ENCODE measurements at regions not wholly inside any gene's neighbourhood (a gene's known extent, or its start where the extent isn't known, plus 50 kb on each side); places are given as distances from the start of the nearest gene placed in this dataset.

DNA sequence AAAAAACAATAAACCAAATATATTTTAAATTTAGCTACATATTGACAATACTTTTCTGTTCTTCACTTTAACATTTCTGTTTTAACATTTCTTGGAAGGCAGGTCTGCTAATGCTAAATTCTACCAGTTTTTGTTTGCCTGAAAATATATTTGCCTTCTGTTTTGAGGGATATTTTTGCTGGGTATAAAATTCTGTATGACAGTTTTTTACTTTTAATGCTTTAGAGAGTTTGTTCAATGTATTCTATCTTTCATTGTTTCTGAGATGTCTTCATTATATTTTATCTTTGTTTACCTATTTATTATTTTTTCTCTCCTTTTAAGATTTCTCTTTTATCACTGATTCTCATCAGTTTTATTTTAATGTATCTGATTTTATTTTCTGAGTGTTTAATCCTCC is 409.2 kb upstream of the DPP6 start:
- H3K4me3 ChIP-seq (replicated peaks in 1 of 3; ENCODE audit: low read depth in 2 of 3, low read length in 3 of 3), result no peak overlapping the region
- TF ChIP-seq CTCF (IDR thresholded peaks at IDR 0.05), result no peak
- no peaks in the 10 kb centered on the region for H3K27me3 ChIP-seq (ENCODE audit: control insufficient read depth in 2 of 2, insufficient read depth in 2 of 2, low read length in 2 of 2)
- no peaks in the 10 kb centered on the region for H3K79me2 ChIP-seq (ENCODE audit: insufficient read depth, low read length)
- DNase-seq, result no peak
- intact Hi-C loops (cut with micrococcal nuclease), result no loop called here
- no peaks in the 10 kb centered on the region for H3K4me1 Mint-ChIP-seq
- H3K27ac ChIP-seq (ENCODE audit: low read depth in 1 of 2, low read length in 2 of 2), result no peak overlapping the region
- peaks cover 10 to 29% (median 22%) of the 10 kb centered on the region in 7 donors for H3K9me3 Mint-ChIP-seq
- peaks cover 32 to 46% of the 10 kb centered on the region in 2 donors for H3K9me3 ChIP-seq (replicated peaks in 1 of 2; ENCODE audit: control insufficient read depth in 1 of 2, insufficient read depth in 1 of 2, low read length in 2 of 2)
- no peaks in the 10 kb centered on the region for H3K36me3 ChIP-seq (replicated peaks in 1 of 2; ENCODE audit: control insufficient read depth in 1 of 2, insufficient read depth in 2 of 2, low read length in 2 of 2)
- no peak overlapping the region for H3K9ac ChIP-seq (ENCODE audit: insufficient read depth, low read length, poor library complexity, severe bottlenecking)
- H3K27me3 Mint-ChIP-seq (ENCODE audit: low read depth in 3 of 3), result peaks cover 0 to 1% (median 0%) of the 10 kb centered on the region in 3 donors
- no peaks in the 10 kb centered on the region for H3K36me3 Mint-ChIP-seq
- no peak overlapping the region for H3K4me2 ChIP-seq (replicated peaks; ENCODE audit: extremely low read depth, low read length, poor library complexity, severe bottlenecking)
- H3K4me1 ChIP-seq (ENCODE audit: control insufficient read depth in 1 of 2, insufficient read depth in 2 of 2, low read length in 2 of 2), result no peaks in the 10 kb centered on the region
- H4K20me1 ChIP-seq (ENCODE audit: insufficient read depth, low read length), result no peaks in the 10 kb centered on the region
- H3K4me3 Mint-ChIP-seq, result no peak overlapping the region
- H3K27ac Mint-ChIP-seq, result no peak overlapping the region
- H2AFZ ChIP-seq (ENCODE audit: insufficient read depth, low read depth, low read length, poor library complexity, severe bottlenecking), result no peak overlapping the region

DNA sequence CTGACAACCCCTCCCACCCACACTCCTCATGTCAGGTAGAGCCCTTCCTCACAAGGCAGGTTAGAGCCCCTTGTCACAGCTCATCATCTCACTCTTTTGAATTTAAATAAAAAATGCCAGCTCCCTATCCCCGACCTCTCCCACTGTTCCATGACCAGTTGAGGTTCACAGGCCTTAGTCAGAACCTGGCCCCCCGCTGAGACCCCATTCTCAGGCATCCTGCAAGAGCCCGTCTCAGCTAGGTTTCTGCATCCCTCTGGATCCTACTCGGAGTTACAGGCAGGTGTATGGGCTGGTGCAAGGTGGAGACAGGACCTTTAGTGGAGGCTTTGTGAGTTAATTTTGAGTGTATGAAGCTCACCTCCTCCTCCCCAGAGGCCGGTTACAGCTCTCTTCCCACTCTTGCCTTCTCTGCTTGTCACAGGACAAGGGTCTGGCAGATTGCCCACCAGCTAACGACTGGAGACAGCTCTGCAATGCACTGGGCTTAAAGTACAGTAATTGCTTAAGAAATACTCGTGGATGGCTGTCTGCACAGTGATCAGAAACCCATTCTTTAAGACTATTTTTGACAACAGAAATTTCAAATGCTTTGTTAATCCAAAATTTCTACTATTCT is 394.9 kb upstream of the DPP6 start:
- H3K9ac ChIP-seq (ENCODE audit: insufficient read depth, low read length, poor library complexity, severe bottlenecking), result no peak overlapping the region
- intact Hi-C loops (cut with micrococcal nuclease), result no loop called here

More for the DNA sequence above, 394.9 kb upstream of the DPP6 start:
- Histone ChIP-seq H3K27me3 (ENCODE audit: control insufficient read depth in 2 of 2, insufficient read depth in 2 of 2, low read length in 2 of 2) (no peaks in the 10 kb centered on the region), H3K79me2 (ENCODE audit: insufficient read depth, low read length) (no peaks in the 10 kb centered on the region), H3K9me3 (replicated peaks in 1 of 2; ENCODE audit: control insufficient read depth in 1 of 2, insufficient read depth in 1 of 2, low read length in 2 of 2) (peaks cover 35 to 43% of the 10 kb centered on the region in 2 donors), H3K36me3 (replicated peaks in 1 of 2; ENCODE audit: control insufficient read depth in 1 of 2, insufficient read depth in 2 of 2, low read length in 2 of 2) (no peaks in the 10 kb centered on the region), H3K4me2 (replicated peaks; ENCODE audit: extremely low read depth, low read length, poor library complexity, severe bottlenecking) (no peak overlapping the region), H2AFZ (ENCODE audit: insufficient read depth, low read depth, low read length, poor library complexity, severe bottlenecking) (no peak overlapping the region), H3K4me1 (ENCODE audit: control insufficient read depth in 1 of 2, insufficient read depth in 2 of 2, low read length in 2 of 2) (no peaks in the 10 kb centered on the region), H3K4me3 (replicated peaks in 1 of 3; ENCODE audit: low read depth in 2 of 3, low read length in 3 of 3) (no peak overlapping the region), H4K20me1 (ENCODE audit: insufficient read depth, low read length) (no peaks in the 10 kb centered on the region), H3K27ac (ENCODE audit: low read depth in 1 of 2, low read length in 2 of 2) (no peak overlapping the region)
- Mint-ChIP-seq H3K36me3 (no peaks in the 10 kb centered on the region), H3K27ac (no peak overlapping the region), H3K27me3 (ENCODE audit: low read depth in 3 of 3) (peaks cover 0 to 4% (median 0%) of the 10 kb centered on the region in 3 donors), H3K4me1 (no peaks in the 10 kb centered on the region), H3K4me3 (no peak overlapping the region), H3K9me3 (peaks cover 9 to 26% (median 17%) of the 10 kb centered on the region in 7 donors)
- 52% methylated on average over 4 of the region's 7 CpGs for WGBS (ENCODE audit: insufficient coverage)
- DNase-seq, result no peak
- no peak for TF ChIP-seq CTCF (IDR thresholded peaks at IDR 0.05)

All from CD14-positive monocyte (primary cell).